Upper lobe of left lung (tissue), 6 donors: ENCODE measurements at regions not wholly inside any gene's neighbourhood (a gene's known extent, or its start where the extent isn't known, plus 50 kb on each side); places are given as distances from the start of the nearest gene placed in this dataset.

Source experiments
- ATAC-seq, 2 donors: fragments of 200-7000 bp; cut with Tn5 transposase; one replicate each; pipeline ENCODE4 v1.9.1; 2022; ENCODE audit warnings: mild to moderate bottlenecking in 2 of 2, moderate library complexity in 2 of 2; ENCODE audit not compliant: low FRiP score in 2 of 2
- DNase-seq, 2 donors: peaks; one replicate each; pipeline ENCODE4 v3.0.0-alpha.2; 2019 to 2020
- H3K27ac ChIP-seq, 4 donors: fragments of 200-600 bp; sonication (generic); one replicate each; pipeline ENCODE4 v1.5.1; 2016 to 2019
- H3K27me3 ChIP-seq, 4 donors: fragments of 200-600 bp; sonication (generic); one replicate each; pipeline ENCODE4 v1.5.1; 2017 to 2019
- H3K36me3 ChIP-seq, 4 donors: fragments of 200-600 bp; sonication (generic); one replicate each; pipeline ENCODE4 v1.5.1; 2016 to 2019
- H3K4me1 ChIP-seq, 4 donors: fragments of 200-600 bp; sonication (generic); one replicate each; pipeline ENCODE4 v1.5.1; 2018 to 2019
- H3K4me3 ChIP-seq, 4 donors: fragments of 200-600 bp; sonication (generic); one replicate each; pipeline ENCODE4 v1.5.1; 2017 to 2019; ENCODE audit warnings: mild to moderate bottlenecking in 2 of 4, moderate library complexity in 1 of 4
- H3K9me3 ChIP-seq, 4 donors: fragments of 200-600 bp; sonication (generic); one replicate each; pipeline ENCODE4 v1.5.1; 2018 to 2019
- CTCF ChIP-seq, 6 experiments: fragments of 450-650 bp in 4 of 6; fragments of 200-600 bp in 2 of 6; sonication (generic) in 2 of 6; IDR thresholded peaks; one replicate each; pipeline ENCODE4 v1.5.1; 2016 to 2019; ENCODE audit warnings: antibody characterized with exemption in 6 of 6
- EP300 ChIP-seq, 4 donors: sonication (generic); formaldehyde crosslinking; IDR thresholded peaks; one replicate each; pipeline ENCODE4 v1.5.1; 2017; ENCODE audit warnings: antibody characterized with exemption in 4 of 4, control low read depth in 2 of 4
- POLR2A ChIP-seq, 4 donors: fragments of 450-650 bp; IDR thresholded peaks; one replicate each; pipeline ENCODE4 v1.5.1; 2016 to 2017; ENCODE audit warnings: antibody characterized with exemption in 4 of 4, mild to moderate bottlenecking in 2 of 4
- POLR2AphosphoS5 ChIP-seq, 2 donors: sonication (generic); formaldehyde crosslinking; IDR thresholded peaks; one replicate each; pipeline ENCODE4 v1.5.1; 2017; ENCODE audit warnings: antibody characterized with exemption in 2 of 2
- WGBS, 2 donors: methylation state at CpG; one replicate each; pipeline ENCODE4 v1.1.5; 2017 to 2018; 5-methylcytosine and 5-hydroxymethylcytosine counted together
- donor health status: DM: no; HTN: no; CAD: no; lungs with moderate emphysema.
- donor health status: DM: no; HTN: yes; CAD: no; lungs with severe emphysema.

DNA sequence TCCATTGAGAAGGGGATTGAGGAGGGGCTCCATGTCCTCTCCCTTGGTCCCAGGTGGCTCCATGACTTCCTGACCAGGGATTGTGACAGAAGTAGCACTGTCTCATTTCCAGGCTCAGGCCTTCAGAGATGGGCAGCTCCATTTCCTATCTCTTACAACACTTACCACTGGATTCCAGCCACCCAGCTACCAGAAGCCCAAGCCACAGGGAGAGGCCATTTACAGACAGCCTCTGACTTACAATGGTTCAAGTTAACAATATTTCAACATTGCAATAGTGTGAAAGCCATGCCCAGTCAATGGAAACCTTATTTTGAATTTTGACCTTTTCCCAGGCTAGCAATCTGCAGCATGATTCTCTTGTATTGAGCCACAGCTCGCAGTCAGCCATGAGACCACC, 164.9 kb upstream of the AGAP1 start:
- no peaks in the 10 kb centered on the region for H3K9me3 ChIP-seq
- H3K27ac ChIP-seq, result no peak overlapping the region
- no peaks in the 10 kb centered on the region for H3K27me3 ChIP-seq
- ATAC-seq, result no peak
- whole genome bisulfite sequencing, 2 donors, result 92 to 97% methylated on average over 1 of the region's 1 CpG
- H3K4me1 ChIP-seq, result no peaks in the 10 kb centered on the region
- no peak for TF ChIP-seq POLR2A (IDR thresholded peaks at IDR 0.05)
- no peak for TF ChIP-seq POLR2AphosphoS5 (IDR thresholded peaks at IDR 0.05)
- TF ChIP-seq EP300 (IDR thresholded peaks at IDR 0.05), result no peak
- TF ChIP-seq CTCF (IDR thresholded peaks at IDR 0.05), result no peak
- H3K36me3 ChIP-seq, result no peaks in the 10 kb centered on the region
- H3K4me3 ChIP-seq, result no peak overlapping the region
- DNase-seq, result no peak

DNA sequence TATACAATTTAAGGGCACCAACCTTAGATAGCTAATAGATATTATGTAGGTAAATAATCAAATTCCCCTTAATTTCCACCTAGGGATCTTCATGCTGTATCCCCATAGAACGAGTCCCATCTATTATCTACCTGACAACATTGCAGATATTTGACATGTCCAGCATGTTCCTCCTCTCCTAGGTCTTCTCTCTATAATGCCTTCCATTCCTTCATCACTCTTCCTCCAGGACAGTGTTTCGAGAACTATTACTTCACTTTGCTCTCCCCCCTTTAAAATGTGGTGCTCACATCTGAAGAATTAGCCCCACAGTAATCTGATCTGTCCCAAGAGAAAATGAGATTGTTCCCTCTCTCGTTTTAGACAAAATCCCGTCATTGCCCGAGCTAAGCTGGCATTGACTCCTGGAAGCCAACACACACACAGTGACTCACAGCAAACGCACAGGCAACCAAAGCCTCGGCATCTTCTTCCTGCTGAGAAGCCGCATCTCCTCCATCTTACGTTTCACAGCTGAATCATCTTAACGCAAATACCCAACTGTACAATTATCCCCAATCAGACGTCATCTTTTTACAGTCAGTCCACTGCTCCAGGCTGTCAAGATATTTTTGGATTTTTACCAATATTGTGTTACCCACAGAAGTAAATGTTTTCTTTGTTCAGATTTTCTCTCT, 162.9 kb upstream of the AGAP1 start:
- no peak overlapping the region for H3K27ac ChIP-seq
- no peak for ATAC-seq

DNA sequence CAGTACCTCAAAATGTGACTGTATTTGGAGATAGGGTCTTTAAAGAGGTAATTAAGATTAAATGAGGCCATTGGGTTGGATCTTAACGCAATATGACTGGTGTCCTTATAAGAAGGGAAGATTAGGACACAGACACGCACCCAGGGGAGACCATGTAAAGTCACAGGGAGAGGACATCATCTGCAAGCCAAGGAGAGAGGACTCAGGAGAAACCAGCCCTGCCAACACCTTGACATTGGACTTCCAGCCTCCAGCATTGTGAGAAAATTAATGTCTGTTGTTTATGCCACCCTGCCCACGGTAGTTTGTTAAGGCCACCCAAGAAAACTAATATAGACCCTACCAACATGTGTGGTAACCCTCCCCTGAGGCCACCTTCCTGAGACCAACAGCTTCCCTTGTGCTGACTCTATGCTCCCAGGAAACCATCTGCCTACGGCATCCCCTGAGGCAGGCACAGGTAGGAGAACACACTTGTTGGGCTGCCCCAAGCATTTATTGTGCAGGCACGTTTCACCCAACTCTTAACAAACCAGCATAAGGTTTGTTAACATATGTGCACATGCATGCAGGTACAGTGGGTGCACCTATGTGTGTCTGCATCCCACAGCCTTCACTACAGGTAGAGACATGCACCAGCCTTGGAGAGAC, 161.5 kb upstream of the AGAP1 start:
- no peak for ATAC-seq
- Histone ChIP-seq H3K27me3 (no peaks in the 10 kb centered on the region), H3K36me3 (no peaks in the 10 kb centered on the region), H3K4me1 (no peaks in the 10 kb centered on the region), H3K27ac (no peak overlapping the region), H3K4me3 (no peak overlapping the region), H3K9me3 (no peaks in the 10 kb centered on the region)
- TF ChIP-seq EP300 (IDR thresholded peaks at IDR 0.05) (no peak), POLR2A (IDR thresholded peaks at IDR 0.05) (no peak), CTCF (IDR thresholded peaks at IDR 0.05) (no peak), POLR2AphosphoS5 (IDR thresholded peaks at IDR 0.05) (no peak)
- no peak for DNase-seq
- 83 to 99% methylated on average over 4 to 5 of the region's 5 CpGs for WGBS, 2 donors

More for the DNA sequence above, 162.9 kb upstream of the AGAP1 start:
- TF ChIP-seq POLR2A (IDR thresholded peaks at IDR 0.05), result no peak
- no peak for TF ChIP-seq CTCF (IDR thresholded peaks at IDR 0.05)
- TF ChIP-seq POLR2AphosphoS5 (IDR thresholded peaks at IDR 0.05), result no peak
- TF ChIP-seq EP300 (IDR thresholded peaks at IDR 0.05), result no peak
- WGBS, 2 donors, result 82 to 83% methylated on average over 11 of the region's 11 CpGs
- Histone ChIP-seq H3K36me3 (no peaks in the 10 kb centered on the region), H3K4me1 (no peaks in the 10 kb centered on the region), H3K27me3 (no peaks in the 10 kb centered on the region), H3K4me3 (no peak overlapping the region), H3K9me3 (no peaks in the 10 kb centered on the region)
- DNase-seq, result no peak

GRCh38 chr2:235333076-235333475, 160.8 kb upstream of the AGAP1 start:
- no peak overlapping the region for H3K4me3 ChIP-seq
- H3K36me3 ChIP-seq, result no peaks in the 10 kb centered on the region
- ATAC-seq, result no peak
- no peaks in the 10 kb centered on the region for H3K9me3 ChIP-seq
- no peak for DNase-seq
- H3K27me3 ChIP-seq, result no peaks in the 10 kb centered on the region
- 57 to 72% methylated on average over 5 of the region's 5 CpGs for WGBS, 2 donors
- H3K4me1 ChIP-seq, result no peaks in the 10 kb centered on the region
- TF ChIP-seq POLR2AphosphoS5 (IDR thresholded peaks at IDR 0.05) (no peak), POLR2A (IDR thresholded peaks at IDR 0.05) (no peak), EP300 (IDR thresholded peaks at IDR 0.05) (no peak), CTCF (IDR thresholded peaks at IDR 0.05) (no peak)
- H3K27ac ChIP-seq, result no peak overlapping the region

GRCh38 chr2:235334179-235334578, 159.7 kb upstream of the AGAP1 start:
- H3K27ac ChIP-seq, result no peak overlapping the region
- DNase-seq (no peak), ATAC-seq (peak in 1 of 2 donors; percentile 50)
- WGBS, 2 donors, result 62 to 70% methylated on average over 4 of the region's 4 CpGs
- H3K4me1 ChIP-seq, result no peaks in the 10 kb centered on the region
- H3K36me3 ChIP-seq, result no peaks in the 10 kb centered on the region
- TF ChIP-seq POLR2A (IDR thresholded peaks at IDR 0.05), result no peak
- H3K9me3 ChIP-seq, result no peaks in the 10 kb centered on the region
- H3K27me3 ChIP-seq, result no peaks in the 10 kb centered on the region
- no peak overlapping the region for H3K4me3 ChIP-seq
